ENCODE measurements at regions not wholly inside any gene's neighbourhood (a gene's known extent, or its start where the extent isn't known, plus 50 kb on each side); places are given as distances from the start of the nearest gene placed in this dataset.

DNA sequence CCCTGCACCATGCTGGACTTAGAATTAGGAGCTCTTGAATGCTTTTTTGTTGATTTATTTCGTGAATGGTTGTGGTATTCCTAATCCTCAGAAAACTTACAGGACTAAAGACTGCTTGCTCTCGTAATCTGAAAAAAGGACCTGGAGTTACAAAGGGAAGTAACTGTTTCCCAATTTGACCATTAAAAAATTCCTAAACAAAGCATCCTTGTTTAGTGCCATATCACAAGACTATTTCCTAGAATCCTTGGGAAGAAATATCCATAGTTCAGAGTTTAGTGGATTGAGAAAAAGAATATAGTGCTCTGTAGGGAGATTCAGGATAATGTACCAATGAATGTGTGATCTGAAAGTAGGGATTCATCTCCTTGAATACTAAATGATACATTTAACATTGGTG lies 186.8 kb downstream of the NDFIP2 start:
- Histone ChIP-seq H3K4me1 (ENCODE audit: control insufficient read depth in 1 of 2, insufficient read depth in 1 of 2, low read depth in 1 of 2, low read length in 1 of 2) (no peaks in the 10 kb centered on the region), H3K36me3 (no peaks in the 10 kb centered on the region), H3K9me3 (no peaks in the 10 kb centered on the region), H3K27me3 (no peaks in the 10 kb centered on the region), H3K27ac (no peak overlapping the region), H3K4me3 (ENCODE audit: low read depth in 1 of 2, low read length in 1 of 2) (no peak overlapping the region)
- TF ChIP-seq, protein P1, sequence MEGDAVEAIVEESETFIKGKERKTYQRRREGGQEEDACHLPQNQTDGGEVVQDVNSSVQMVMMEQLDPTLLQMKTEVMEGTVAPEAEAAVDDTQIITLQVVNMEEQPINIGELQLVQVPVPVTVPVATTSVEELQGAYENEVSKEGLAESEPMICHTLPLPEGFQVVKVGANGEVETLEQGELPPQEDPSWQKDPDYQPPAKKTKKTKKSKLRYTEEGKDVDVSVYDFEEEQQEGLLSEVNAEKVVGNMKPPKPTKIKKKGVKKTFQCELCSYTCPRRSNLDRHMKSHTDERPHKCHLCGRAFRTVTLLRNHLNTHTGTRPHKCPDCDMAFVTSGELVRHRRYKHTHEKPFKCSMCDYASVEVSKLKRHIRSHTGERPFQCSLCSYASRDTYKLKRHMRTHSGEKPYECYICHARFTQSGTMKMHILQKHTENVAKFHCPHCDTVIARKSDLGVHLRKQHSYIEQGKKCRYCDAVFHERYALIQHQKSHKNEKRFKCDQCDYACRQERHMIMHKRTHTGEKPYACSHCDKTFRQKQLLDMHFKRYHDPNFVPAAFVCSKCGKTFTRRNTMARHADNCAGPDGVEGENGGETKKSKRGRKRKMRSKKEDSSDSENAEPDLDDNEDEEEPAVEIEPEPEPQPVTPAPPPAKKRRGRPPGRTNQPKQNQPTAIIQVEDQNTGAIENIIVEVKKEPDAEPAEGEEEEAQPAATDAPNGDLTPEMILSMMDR (IDR thresholded peaks at IDR 0.05), result no peak

DNA sequence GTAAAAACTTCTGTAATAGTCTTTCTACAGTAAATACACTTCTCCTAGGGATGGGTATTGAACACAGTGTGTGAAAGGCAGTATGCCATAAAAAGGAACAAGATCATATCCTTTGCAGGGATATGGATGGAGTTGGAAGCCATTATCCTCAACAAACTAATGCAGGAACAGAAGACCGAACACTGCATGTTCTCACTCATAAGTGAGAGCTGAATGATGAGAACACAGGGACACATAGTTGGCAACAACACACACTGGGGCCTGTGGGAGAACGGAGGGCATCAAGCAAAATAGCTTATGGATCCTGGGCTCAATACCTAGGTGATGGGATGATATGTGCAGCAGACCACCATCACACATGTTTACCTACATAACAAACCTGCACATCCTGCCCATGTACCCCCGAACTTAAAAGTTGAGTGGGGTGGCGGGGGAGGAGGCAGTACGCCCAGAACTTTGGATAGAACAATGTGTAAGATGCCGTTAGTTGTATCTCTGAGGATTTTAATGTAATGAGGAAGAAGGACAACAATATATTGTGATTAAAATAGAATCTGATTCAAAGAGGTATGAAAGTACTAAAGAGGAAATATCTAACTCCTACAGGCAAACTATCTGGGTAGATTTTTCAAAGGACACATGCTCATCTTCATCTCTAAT lies 183.2 kb downstream of the NDFIP2 start:
- Histone ChIP-seq H3K9me3 (no peaks in the 10 kb centered on the region), H3K27ac (no peak overlapping the region), H3K27me3 (no peaks in the 10 kb centered on the region), H3K4me1 (ENCODE audit: control insufficient read depth in 1 of 2, insufficient read depth in 1 of 2, low read depth in 1 of 2, low read length in 1 of 2) (no peaks in the 10 kb centered on the region), H3K36me3 (no peaks in the 10 kb centered on the region), H3K4me3 (ENCODE audit: low read depth in 1 of 2, low read length in 1 of 2) (no peak overlapping the region)
- TF ChIP-seq, protein P1 (IDR thresholded peaks at IDR 0.05), result no peak

DNA sequence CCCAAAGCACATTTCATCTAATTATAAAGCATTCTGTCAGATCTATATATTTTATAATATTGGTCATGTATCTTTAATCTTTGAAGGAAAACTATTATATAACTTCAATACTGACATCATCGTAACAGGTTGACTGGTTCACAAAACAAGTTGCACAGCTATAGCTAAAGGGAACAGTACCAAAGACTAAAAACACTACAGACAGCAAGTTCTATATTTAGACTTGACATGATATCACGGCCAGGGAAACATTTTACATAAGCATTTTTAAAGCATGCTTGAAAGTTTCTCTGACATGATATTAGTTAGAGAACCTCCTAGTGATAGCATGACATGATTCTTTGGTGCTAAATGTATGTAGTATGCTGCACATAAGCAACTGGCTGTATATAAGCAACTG lies 182.5 kb downstream of the NDFIP2 start:
- Histone ChIP-seq H3K27me3 (no peaks in the 10 kb centered on the region), H3K36me3 (no peaks in the 10 kb centered on the region), H3K27ac (no peak overlapping the region), H3K4me1 (ENCODE audit: control insufficient read depth in 1 of 2, insufficient read depth in 1 of 2, low read depth in 1 of 2, low read length in 1 of 2) (no peaks in the 10 kb centered on the region), H3K4me3 (ENCODE audit: low read depth in 1 of 2, low read length in 1 of 2) (no peak overlapping the region), H3K9me3 (no peaks in the 10 kb centered on the region)
- TF ChIP-seq, protein P1 (IDR thresholded peaks at IDR 0.05), result no peak

DNA sequence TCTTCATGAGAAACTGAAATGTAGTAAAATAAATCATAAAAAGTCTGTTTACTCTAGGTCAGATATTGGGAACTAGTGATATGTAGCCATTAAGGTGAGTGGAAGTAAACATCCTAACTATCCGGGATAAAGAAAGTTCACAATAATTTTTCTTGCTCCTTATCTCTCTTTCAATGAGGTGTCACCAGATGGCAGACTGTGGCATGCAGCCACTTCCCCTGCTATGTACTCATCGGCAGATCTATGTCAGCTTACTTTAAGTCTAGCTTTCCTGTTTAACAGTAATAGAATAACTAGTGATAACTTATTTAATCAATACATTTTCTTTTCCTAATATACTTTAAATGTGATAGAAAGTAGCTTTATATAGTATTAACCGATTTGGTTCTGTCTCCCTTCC lies 181.9 kb downstream of the NDFIP2 start:
- H3K4me3 ChIP-seq (ENCODE audit: low read depth in 1 of 2, low read length in 1 of 2), result no peak overlapping the region
- H3K36me3 ChIP-seq, result no peaks in the 10 kb centered on the region
- no peaks in the 10 kb centered on the region for H3K27me3 ChIP-seq
- no peaks in the 10 kb centered on the region for H3K4me1 ChIP-seq (ENCODE audit: control insufficient read depth in 1 of 2, insufficient read depth in 1 of 2, low read depth in 1 of 2, low read length in 1 of 2)
- TF ChIP-seq, protein P1 (IDR thresholded peaks at IDR 0.05), result no peak
- no peaks in the 10 kb centered on the region for H3K9me3 ChIP-seq
- H3K27ac ChIP-seq, result no peak overlapping the region

DNA sequence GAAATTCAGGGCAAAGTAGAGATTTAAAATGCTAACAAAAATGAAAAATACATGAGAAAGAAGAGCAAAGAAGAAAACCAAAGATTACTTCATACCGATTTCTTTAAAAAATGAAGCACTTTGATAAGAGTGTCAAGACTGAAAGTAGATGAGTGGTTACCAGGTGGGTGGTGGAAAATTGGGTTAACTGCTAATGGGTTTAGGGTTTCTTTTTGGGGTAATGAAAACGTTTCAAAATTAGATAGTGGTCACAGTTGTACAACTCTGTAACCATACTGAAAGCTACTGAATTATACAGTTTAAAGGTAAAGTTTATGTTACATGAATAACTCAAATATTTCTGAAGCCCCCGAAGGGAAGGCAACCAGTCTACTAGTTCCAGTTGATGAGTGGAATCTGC lies 179.4 kb downstream of the NDFIP2 start:
- H3K36me3 ChIP-seq, result no peaks in the 10 kb centered on the region
- H3K27me3 ChIP-seq, result no peaks in the 10 kb centered on the region
- no peaks in the 10 kb centered on the region for H3K4me1 ChIP-seq (ENCODE audit: control insufficient read depth in 1 of 2, insufficient read depth in 1 of 2, low read depth in 1 of 2, low read length in 1 of 2)
- H3K27ac ChIP-seq, result no peak overlapping the region
- no peak overlapping the region for H3K4me3 ChIP-seq (ENCODE audit: low read depth in 1 of 2, low read length in 1 of 2)
- TF ChIP-seq, protein P1 (IDR thresholded peaks at IDR 0.05), result no peak
- no peaks in the 10 kb centered on the region for H3K9me3 ChIP-seq
